Bronchial epithelial cell (primary cell): ENCODE measurements at regions not wholly inside any gene's neighbourhood (a gene's known extent, or its start where the extent isn't known, plus 50 kb on each side); places are given as distances from the start of the nearest gene placed in this dataset.

Source experiments
- DNase-seq: peaks from one replicate; pipeline ENCODE4 v3.0.0-alpha.2; 2010; ENCODE audit warnings: low read depth
- FAIRE-seq: peaks from 2 replicates; lab custom pipeline; 2011; peaks lifted over from hg19 to GRCh38; lab: Jason Lieb, UNC
- H3K27me3 ChIP-seq: 2 replicates; pipeline ENCODE4 v1.5.1; 2011; ENCODE audit warnings: low read length; ENCODE audit not compliant: control insufficient read depth, insufficient read depth
- H3K36me3 ChIP-seq: 2 replicates; pipeline ENCODE4 v1.5.1; 2011; ENCODE audit warnings: low read length; ENCODE audit not compliant: control insufficient read depth, insufficient read depth
- H3K4me3 ChIP-seq: 2 replicates; pipeline ENCODE4 v1.5.1; 2011; ENCODE audit warnings: mild to moderate bottlenecking, low read depth, low read length, control low read depth
- CTCF ChIP-seq: IDR thresholded peaks from 2 replicates; pipeline ENCODE4 v1.5.1; 2011; ENCODE audit warnings: mild to moderate bottlenecking, moderate library complexity, low read length, control low read depth, inconsistent platforms; ENCODE audit not compliant: insufficient read depth, severe bottlenecking

DNA sequence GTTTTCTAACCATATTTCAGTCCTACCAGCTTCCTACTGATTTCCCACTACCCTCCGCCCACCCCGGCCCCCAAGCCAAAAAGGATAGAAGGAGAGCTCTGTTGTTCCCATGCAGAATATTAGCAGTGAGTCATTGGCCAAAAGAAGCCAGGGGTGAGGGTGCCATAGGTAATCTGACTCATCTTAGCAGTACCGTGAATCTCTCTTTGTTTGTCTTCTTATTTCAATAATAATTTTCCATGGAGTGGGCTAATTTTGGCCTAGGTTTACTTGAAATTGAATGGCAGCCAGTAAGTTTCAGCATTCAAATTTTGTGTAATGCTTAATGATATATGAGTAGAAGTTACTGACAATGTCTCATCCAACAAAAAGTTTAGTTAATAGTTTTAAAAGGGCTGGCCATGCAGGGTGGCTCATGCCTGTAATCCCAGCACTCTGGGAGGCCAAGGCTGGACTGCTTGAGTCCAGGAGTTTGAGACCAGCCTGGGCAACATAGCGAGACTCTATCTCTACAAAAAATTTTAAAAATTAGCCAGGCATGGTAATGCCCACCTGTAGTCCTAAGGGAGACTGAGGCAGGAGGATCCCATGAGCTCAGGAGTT, 74.2 kb downstream of the C9orf152 start:
- TF ChIP-seq CTCF, result no peak
- FAIRE-seq (no peak), DNase-seq (peak; percentile 80)
- H3K27me3 ChIP-seq, result no peaks in the 10 kb centered on the region
- H3K4me3 ChIP-seq, result no peak overlapping the region
- H3K36me3 ChIP-seq, result peaks cover 5% of the 10 kb centered on the region

DNA sequence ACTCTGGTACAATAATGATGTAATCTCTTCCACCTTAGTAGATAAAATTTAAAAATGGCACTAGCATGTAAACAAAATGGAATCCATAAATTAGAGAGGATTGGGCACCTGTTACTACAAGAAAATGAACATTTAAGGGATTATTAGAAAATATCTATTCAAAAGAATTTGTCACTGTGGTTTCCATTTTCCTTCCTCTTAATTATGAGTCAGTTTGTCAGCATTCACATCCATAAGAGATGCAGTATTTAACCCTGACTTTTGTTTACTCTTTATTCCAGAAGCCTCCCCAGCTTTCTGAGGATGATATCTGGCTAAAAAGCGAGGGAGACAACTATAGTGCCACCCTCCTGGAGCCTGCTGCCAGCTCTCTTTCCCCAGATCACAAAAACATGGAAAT, 72.1 kb downstream of the C9orf152 start:
- no peak for TF ChIP-seq CTCF
- Histone ChIP-seq H3K36me3 (peaks cover 5% of the 10 kb centered on the region), H3K4me3 (no peak overlapping the region), H3K27me3 (no peaks in the 10 kb centered on the region)
- no peak for DNase-seq
- FAIRE-seq, result no peak

GRCh38 chr9:110136802-110137201, 71.2 kb downstream of the C9orf152 start:
- FAIRE-seq (no peak), DNase-seq (no peak)
- Histone ChIP-seq H3K4me3 (no peak overlapping the region), H3K27me3 (no peaks in the 10 kb centered on the region), H3K36me3 (peaks cover 5% of the 10 kb centered on the region)
- TF ChIP-seq CTCF, result no peak

DNA sequence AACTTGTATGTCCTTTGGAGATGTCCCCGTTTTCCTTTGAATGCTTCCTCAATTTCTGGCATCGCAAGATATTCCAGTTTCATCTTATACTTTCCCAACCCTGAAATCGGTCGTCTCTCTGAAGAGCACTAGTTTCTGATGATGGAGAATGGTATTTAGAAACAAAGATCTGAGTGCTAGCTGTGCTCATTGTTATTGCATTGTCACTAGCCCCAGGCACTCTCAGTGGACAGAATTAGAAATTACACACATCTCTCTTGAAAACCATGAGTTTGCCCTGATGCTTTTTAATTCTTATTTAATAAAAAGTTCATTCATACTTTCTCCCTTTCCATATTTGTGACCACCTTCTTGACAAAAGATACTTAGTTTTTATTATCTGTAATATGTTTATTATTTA, 67.7 kb downstream of the C9orf152 start:
- H3K27me3 ChIP-seq, result no peaks in the 10 kb centered on the region
- peaks cover 5% of the 10 kb centered on the region for H3K36me3 ChIP-seq
- FAIRE-seq (no peak), DNase-seq (no peak)
- TF ChIP-seq CTCF, result peak; percentile 2
- no peak overlapping the region for H3K4me3 ChIP-seq

- FAIRE-seq (peak; percentile 50), DNase-seq (peak; percentile 94)
- TF ChIP-seq CTCF, result no peak
- H3K27me3 ChIP-seq, result no peaks in the 10 kb centered on the region
- no peak overlapping the region for H3K4me3 ChIP-seq
- peaks cover 5% of the 10 kb centered on the region for H3K36me3 ChIP-seq
Observed at GRCh38 chr9:110141227-110141793, 66.6 kb downstream of the C9orf152 start.

DNA sequence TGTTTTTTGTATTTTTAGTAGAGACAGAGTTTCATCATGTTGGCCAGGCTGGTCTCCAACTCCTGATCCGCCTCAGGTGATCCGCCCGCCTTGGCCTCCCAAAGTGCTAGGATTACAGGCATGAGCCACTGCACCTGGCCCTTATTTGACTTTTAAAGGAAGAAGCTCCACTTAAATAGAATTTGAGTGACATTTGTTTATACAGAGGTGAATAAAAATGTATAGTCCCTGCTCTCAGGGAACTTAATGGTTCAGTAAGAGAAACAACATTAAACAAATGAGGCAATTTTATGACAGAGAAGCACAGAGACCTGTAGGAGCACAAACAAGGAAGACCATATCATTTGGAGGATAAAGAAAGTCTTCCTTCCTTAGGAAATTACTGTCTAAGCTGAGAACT, 65.7 kb downstream of the C9orf152 start:
- no peak for TF ChIP-seq CTCF
- DNase-seq (no peak), FAIRE-seq (no peak)
- Histone ChIP-seq H3K4me3 (no peak overlapping the region), H3K36me3 (peaks cover 3% of the 10 kb centered on the region), H3K27me3 (no peaks in the 10 kb centered on the region)
